ENCODE measurements at regions not wholly inside any gene's neighbourhood (a gene's known extent, or its start where the extent isn't known, plus 50 kb on each side); places are given as distances from the start of the nearest gene placed in this dataset.

GRCh38 chr3:24607281-24607680 lies 112.6 kb upstream of the THRB start:
- H3K4me3 ChIP-seq (ENCODE audit: low read depth, low read length) = no peak overlapping the region
- no peak for TF ChIP-seq CTCF (IDR thresholded peaks at IDR 0.05; ENCODE audit: borderline replicate concordance, insufficient read depth, low read depth, low read length)

- TF ChIP-seq CTCF (IDR thresholded peaks at IDR 0.05; ENCODE audit: borderline replicate concordance, insufficient read depth, low read depth, low read length) = no peak
- no peak overlapping the region for H3K4me3 ChIP-seq (ENCODE audit: low read depth, low read length)
These were observed 114.2 kb upstream of the THRB start for GRCh38 chr3:24608701-24609390.

GRCh38 chr3:24614359-24614758 lies 119.7 kb upstream of the THRB start:
- TF ChIP-seq CTCF (IDR thresholded peaks at IDR 0.05; ENCODE audit: borderline replicate concordance, insufficient read depth, low read depth, low read length) = no peak
- H3K4me3 ChIP-seq (ENCODE audit: low read depth, low read length) = no peak overlapping the region

- H3K4me3 ChIP-seq (ENCODE audit: low read depth, low read length) = no peak overlapping the region
- no peak for TF ChIP-seq CTCF (IDR thresholded peaks at IDR 0.05; ENCODE audit: borderline replicate concordance, insufficient read depth, low read depth, low read length)
These were observed 120.5 kb upstream of the THRB start for GRCh38 chr3:24615177-24615576.

GRCh38 chr3:24616110-24616829 lies 121.6 kb upstream of the THRB start:
- no peak for TF ChIP-seq CTCF (IDR thresholded peaks at IDR 0.05; ENCODE audit: borderline replicate concordance, insufficient read depth, low read depth, low read length)
- H3K4me3 ChIP-seq (ENCODE audit: low read depth, low read length) = no peak overlapping the region

- TF ChIP-seq CTCF (IDR thresholded peaks at IDR 0.05; ENCODE audit: borderline replicate concordance, insufficient read depth, low read depth, low read length) = no peak
- no peak overlapping the region for H3K4me3 ChIP-seq (ENCODE audit: low read depth, low read length)
These were observed 127.5 kb upstream of the THRB start for GRCh38 chr3:24622138-24622537.

GRCh38 chr3:24622696-24623225 lies 128.1 kb upstream of the THRB start:
- H3K4me3 ChIP-seq (ENCODE audit: low read depth, low read length) = no peak overlapping the region
- TF ChIP-seq CTCF (IDR thresholded peaks at IDR 0.05; ENCODE audit: borderline replicate concordance, insufficient read depth, low read depth, low read length) = no peak
